Calu3 (cell line): ENCODE measurements at regions not wholly inside any gene's neighbourhood (a gene's known extent, or its start where the extent isn't known, plus 50 kb on each side); places are given as distances from the start of the nearest gene placed in this dataset.

Experiments used
- BruUV-seq: library from RNA; stranded (reverse); fragments of 400-500 nt; replicated peaks from 2 replicates; lab custom pipeline; 2021; lab: Mats Ljungman, UMichigan
- CTCF ChIA-PET: fragments of 300-600 bp; sonication (Branson Sonifier 250); formaldehyde crosslinking; loops from one replicate; lab custom pipeline; 2022; ENCODE audit warnings: antibody characterized with exemption; lab: Charles Lee
- DNase-seq: peaks from one replicate; pipeline ENCODE4 v3.0.0; 2022
- H3K27ac Mint-ChIP-seq: one replicate; pipeline ENCODE4 v1.8.0; 2022; ENCODE audit warnings: mixed read lengths; ENCODE audit not compliant: unreplicated experiment
- H3K27me3 Mint-ChIP-seq: one replicate; pipeline ENCODE4 v1.8.0; 2022; ENCODE audit warnings: mixed read lengths; ENCODE audit not compliant: unreplicated experiment
- H3K36me3 Mint-ChIP-seq: one replicate; pipeline ENCODE4 v1.8.0; 2022; ENCODE audit warnings: mild to moderate bottlenecking, moderate library complexity, mixed read lengths; ENCODE audit not compliant: insufficient read depth, unreplicated experiment
- H3K4me1 Mint-ChIP-seq: one replicate; pipeline ENCODE4 v1.8.0; 2022; ENCODE audit warnings: mild to moderate bottlenecking, low read depth, mixed read lengths; ENCODE audit not compliant: unreplicated experiment
- H3K4me3 Mint-ChIP-seq: one replicate; pipeline ENCODE4 v1.8.0; 2022; ENCODE audit warnings: mild to moderate bottlenecking, low read depth, moderate library complexity, mixed read lengths; ENCODE audit not compliant: unreplicated experiment
- H3K9me3 Mint-ChIP-seq: one replicate; pipeline ENCODE4 v1.8.0; 2022; ENCODE audit warnings: low read depth, mixed read lengths; ENCODE audit not compliant: unreplicated experiment
- intact Hi-C: fragments of 100-400 bp; cut with micrococcal nuclease; formaldehyde crosslinking; loops from one replicate; pipeline ENCODE4 v1.10.0; 2022; ENCODE audit not compliant: unreplicated experiment
- TF ChIP-seq, protein P1 (sequence below): fragments of 200-600 bp; IDR thresholded peaks from one replicate; pipeline ENCODE4 v1.8.0; 2022; ENCODE audit warnings: antibody characterized with exemption; ENCODE audit not compliant: unreplicated experiment

DNA sequence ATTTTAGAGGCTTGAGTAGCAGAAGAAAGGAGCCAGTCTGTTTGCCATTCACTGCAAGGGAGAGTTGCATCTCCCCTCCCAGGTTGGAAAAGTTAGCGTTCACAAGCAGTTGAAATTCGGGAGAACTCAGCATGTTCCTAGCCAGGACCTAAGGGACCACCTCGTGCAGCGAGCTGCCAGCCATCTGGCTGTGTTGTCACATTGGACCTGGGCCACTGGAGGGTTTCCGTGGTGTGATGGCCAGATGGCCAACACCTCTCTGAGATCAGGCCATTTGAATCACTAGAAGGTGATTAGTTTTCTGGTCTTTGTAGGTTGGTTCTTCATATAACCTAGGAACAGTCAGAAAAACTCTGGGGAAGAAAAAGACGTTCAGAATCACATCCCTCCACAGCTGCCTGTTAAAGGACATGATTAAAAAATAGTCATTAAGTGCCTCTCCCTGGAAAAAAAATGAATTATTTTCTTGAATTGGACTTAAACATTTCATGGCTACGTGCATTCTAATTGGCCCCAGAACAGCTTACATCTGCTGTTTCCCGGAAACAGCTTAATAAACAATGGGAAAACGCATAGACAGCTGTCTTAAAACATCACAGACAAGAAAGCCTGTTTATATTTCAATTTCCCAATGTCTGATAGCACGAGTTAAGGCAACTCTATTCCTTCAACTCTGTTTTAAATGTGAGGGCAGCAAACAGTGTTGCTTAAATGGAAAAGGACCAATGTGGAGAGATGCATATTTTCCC, 303.9 kb downstream of the TENT4A start:
- no peak for DNase-seq
- Mint-ChIP-seq H3K27ac (no peak overlapping the region), H3K4me3 (no peak overlapping the region), H3K27me3 (no peaks in the 10 kb centered on the region), H3K4me1 (no peaks in the 10 kb centered on the region), H3K36me3 (no peaks in the 10 kb centered on the region), H3K9me3 (peaks cover 7% of the 10 kb centered on the region)
- CTCF ChIA-PET = no interaction called here
- TF ChIP-seq, protein P1, sequence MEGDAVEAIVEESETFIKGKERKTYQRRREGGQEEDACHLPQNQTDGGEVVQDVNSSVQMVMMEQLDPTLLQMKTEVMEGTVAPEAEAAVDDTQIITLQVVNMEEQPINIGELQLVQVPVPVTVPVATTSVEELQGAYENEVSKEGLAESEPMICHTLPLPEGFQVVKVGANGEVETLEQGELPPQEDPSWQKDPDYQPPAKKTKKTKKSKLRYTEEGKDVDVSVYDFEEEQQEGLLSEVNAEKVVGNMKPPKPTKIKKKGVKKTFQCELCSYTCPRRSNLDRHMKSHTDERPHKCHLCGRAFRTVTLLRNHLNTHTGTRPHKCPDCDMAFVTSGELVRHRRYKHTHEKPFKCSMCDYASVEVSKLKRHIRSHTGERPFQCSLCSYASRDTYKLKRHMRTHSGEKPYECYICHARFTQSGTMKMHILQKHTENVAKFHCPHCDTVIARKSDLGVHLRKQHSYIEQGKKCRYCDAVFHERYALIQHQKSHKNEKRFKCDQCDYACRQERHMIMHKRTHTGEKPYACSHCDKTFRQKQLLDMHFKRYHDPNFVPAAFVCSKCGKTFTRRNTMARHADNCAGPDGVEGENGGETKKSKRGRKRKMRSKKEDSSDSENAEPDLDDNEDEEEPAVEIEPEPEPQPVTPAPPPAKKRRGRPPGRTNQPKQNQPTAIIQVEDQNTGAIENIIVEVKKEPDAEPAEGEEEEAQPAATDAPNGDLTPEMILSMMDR = no peak
- no TSS peak for BruUV-seq
- intact Hi-C loops = no loop called here

DNA sequence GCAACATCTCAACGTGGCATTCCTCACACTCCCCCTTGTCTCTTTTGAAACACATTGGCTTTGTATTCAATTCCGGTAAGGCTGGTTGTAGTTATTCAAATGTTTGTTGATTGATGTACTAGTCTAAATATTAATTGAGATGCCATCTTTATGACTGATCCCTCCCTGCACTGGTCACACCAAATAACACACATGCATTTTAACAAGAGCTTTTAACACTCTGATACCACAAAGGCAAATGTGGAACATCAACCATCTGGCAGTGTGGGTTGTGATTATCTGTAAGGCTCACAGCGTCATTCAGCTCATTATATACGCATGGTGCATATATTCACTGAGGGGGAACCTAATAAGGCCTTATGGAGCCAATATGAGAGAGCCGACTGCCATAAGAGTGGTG, 305.0 kb downstream of the TENT4A start:
- intact Hi-C loops = no loop called here

DNA sequence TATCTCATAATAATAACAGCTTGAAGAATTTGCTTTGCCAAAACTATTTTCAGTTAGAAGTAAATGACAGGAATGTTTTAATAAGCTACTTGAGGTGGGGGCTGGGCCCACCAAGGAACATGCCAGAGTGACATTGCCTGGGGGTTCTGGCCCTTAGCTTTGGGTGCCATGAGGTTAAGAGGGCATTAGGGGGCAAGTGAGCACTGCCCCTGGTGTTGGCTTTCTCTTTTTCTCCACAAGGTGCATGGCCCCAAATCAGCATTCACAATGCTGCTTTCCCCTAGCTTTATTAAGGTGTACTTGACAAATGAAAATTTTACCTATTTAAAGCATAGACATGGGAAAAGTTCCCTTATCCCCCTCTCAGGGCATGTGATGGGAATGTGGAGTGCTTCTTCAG, 305.4 kb downstream of the TENT4A start:
- no peak overlapping the region for H3K27ac Mint-ChIP-seq
- intact Hi-C loops = no loop called here
- CTCF ChIA-PET = no interaction called here

More for the DNA sequence above, 305.0 kb downstream of the TENT4A start:
- no peak for DNase-seq
- TF ChIP-seq, protein P1 = no peak
- Mint-ChIP-seq H3K27ac (no peak overlapping the region), H3K4me3 (no peak overlapping the region), H3K36me3 (no peaks in the 10 kb centered on the region), H3K4me1 (no peaks in the 10 kb centered on the region), H3K9me3 (peaks cover 9% of the 10 kb centered on the region), H3K27me3 (no peaks in the 10 kb centered on the region)
- CTCF ChIA-PET = no interaction called here
- BruUV-seq = no TSS peak

DNA sequence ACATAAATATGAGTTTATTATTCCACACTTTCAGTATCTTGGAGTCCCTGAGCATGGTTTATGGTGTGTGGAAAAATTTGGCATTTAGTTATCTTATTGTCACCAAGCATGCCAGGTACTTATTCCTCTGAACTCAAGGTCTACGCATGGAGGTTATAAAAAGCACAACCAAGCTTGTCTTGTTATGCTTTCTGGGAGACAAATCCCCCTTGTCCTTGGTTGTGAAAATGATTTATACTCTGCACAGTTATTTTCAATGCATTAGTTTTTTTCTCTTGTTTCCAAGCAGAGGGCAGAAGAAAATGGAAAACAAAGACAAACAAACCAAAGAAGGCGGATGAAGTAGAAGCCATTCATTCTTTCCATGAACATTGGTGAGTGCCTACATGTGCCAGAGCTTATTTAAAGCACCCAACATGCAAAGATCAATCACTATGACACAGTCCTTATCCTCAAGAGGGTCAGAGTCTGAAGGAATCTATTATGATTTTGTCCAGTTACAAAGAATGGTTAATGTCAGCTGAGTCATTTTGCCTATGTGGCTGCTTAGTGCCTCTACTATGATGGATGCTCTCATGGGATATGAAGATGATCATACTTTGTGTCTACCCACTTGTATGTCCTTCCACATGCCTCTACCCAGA, 323.1 kb downstream of the TENT4A start:
- Mint-ChIP-seq H3K4me1 (no peaks in the 10 kb centered on the region), H3K27ac (no peak overlapping the region), H3K36me3 (no peaks in the 10 kb centered on the region), H3K27me3 (no peaks in the 10 kb centered on the region), H3K4me3 (no peak overlapping the region), H3K9me3 (peaks cover 4% of the 10 kb centered on the region)
- no peak for DNase-seq
- no TSS peak for BruUV-seq
- intact Hi-C loops = no loop called here
- TF ChIP-seq, protein P1 = no peak
- CTCF ChIA-PET = no interaction called here

More for the DNA sequence above, 305.4 kb downstream of the TENT4A start:
- Mint-ChIP-seq H3K4me1 (no peaks in the 10 kb centered on the region), H3K9me3 (peaks cover 10% of the 10 kb centered on the region), H3K4me3 (no peak overlapping the region), H3K36me3 (no peaks in the 10 kb centered on the region), H3K27me3 (no peaks in the 10 kb centered on the region)
- DNase-seq = no peak
- TF ChIP-seq, protein P1 = no peak
- no TSS peak for BruUV-seq
